ENCODE measurements at regions not wholly inside any gene's neighbourhood (a gene's known extent, or its start where the extent isn't known, plus 50 kb on each side); places are given as distances from the start of the nearest gene placed in this dataset.

GRCh38 chr14:101137234-101137633, 233.7 kb upstream of the RTL1 start:
- DNase-seq (ENCODE audit: low spot score) (no peak), FAIRE-seq (no peak), ATAC-seq (no peak)
- Histone ChIP-seq H2AFZ (ENCODE audit: low read length) (no peak overlapping the region), H3K4me2 (ENCODE audit: low read depth, low read length) (no peak overlapping the region), H3K4me1 (ENCODE audit: insufficient read depth, low read length) (no peaks in the 10 kb centered on the region), H3K27me3 (ENCODE audit: control insufficient read depth in 1 of 2, insufficient read depth in 2 of 2, low read length in 2 of 2) (peaks cover 7 to 29% of the 10 kb centered on the region in 2 experiments; a peak in 4 of 5 replicates), H3K36me3 (replicated peaks in 1 of 2; ENCODE audit: control insufficient read depth in 1 of 2, insufficient read depth in 2 of 2, low read length in 2 of 2) (no peaks in the 10 kb centered on the region), H3K9me3 (ENCODE audit: low read length) (peaks cover 10% of the 10 kb centered on the region), H4K20me1 (ENCODE audit: insufficient read depth, low read length) (no peaks in the 10 kb centered on the region), H3K9ac (ENCODE audit: insufficient read depth, low read depth, low read length) (no peak overlapping the region), H3K4me3 (replicated peaks in 1 of 3; ENCODE audit: insufficient read depth in 1 of 3, low read depth in 2 of 3, low read length in 3 of 3) (no peak overlapping the region), H3K27ac (ENCODE audit: extremely low read length, insufficient read depth, low read length) (no peak overlapping the region), H3K79me2 (ENCODE audit: insufficient read depth, low read length) (no peaks in the 10 kb centered on the region)
- BruUV-seq (replicated peaks) = no TSS peak
- ChIA-PET POLR2A (no interaction called here), CTCF (ENCODE audit: low intra/inter-chr PET ratio, low total read pairs) (no interaction called here)
- TF ChIP-seq KDM4B (CRISPR knock-in tag; IDR thresholded peaks at IDR 0.05) = no peak
- TF ChIP-seq KDM2A (CRISPR knock-in tag; IDR thresholded peaks at IDR 0.05; ENCODE audit: borderline replicate concordance, low read depth) = no peak
- no peak for TF ChIP-seq SNRNP70 (IDR thresholded peaks at IDR 0.05; ENCODE audit: low read depth, low read length)
- no peak for TF ChIP-seq ZNF567 (CRISPR knock-in tag; IDR thresholded peaks at IDR 0.05; ENCODE audit: borderline replicate concordance)
- TF ChIP-seq SRSF4 (IDR thresholded peaks at IDR 0.05; ENCODE audit: low read depth, low read length, poor library complexity, severe bottlenecking) = no peak
- TF ChIP-seq ZSCAN25 (CRISPR knock-in tag; IDR thresholded peaks at IDR 0.05) = no peak
- 20% methylated on average over 5 of the region's 7 CpGs for WGBS (ENCODE audit: low lambda C conversion rate)
- in situ Hi-C loops (cut with HindIII; ENCODE audit: extremely low pct_ligation_motif_present, low pct_unique_long_range_greater_than_20kb) = no loop called here
- intact Hi-C loops (cut with micrococcal nuclease; ENCODE audit: unreplicated experiment) = no loop called here

GRCh38 chr14:101147848-101148247, 244.3 kb upstream of the RTL1 start:
- no peak overlapping the region for H3K27ac ChIP-seq (ENCODE audit: extremely low read length, insufficient read depth, low read length)
- no peak overlapping the region for H3K4me3 ChIP-seq (replicated peaks in 1 of 3; ENCODE audit: insufficient read depth in 1 of 3, low read depth in 2 of 3, low read length in 3 of 3)
- CTCF ChIA-PET (ENCODE audit: low intra/inter-chr PET ratio, low total read pairs) = no interaction called here
- WGBS (ENCODE audit: low lambda C conversion rate) = 0% methylated on average over 2 of the region's 2 CpGs
- H3K27me3 ChIP-seq (ENCODE audit: control insufficient read depth in 1 of 2, insufficient read depth in 2 of 2, low read length in 2 of 2) = peaks cover 0 to 25% of the 10 kb centered on the region in 2 experiments; a peak in 2 of 5 replicates
- FAIRE-seq (no peak), DNase-seq (ENCODE audit: low spot score) (no peak), ATAC-seq (no peak)
- no peaks in the 10 kb centered on the region for H3K79me2 ChIP-seq (ENCODE audit: insufficient read depth, low read length)
- H3K9ac ChIP-seq (ENCODE audit: insufficient read depth, low read depth, low read length) = no peak overlapping the region
- peaks cover 10% of the 10 kb centered on the region; the same call in 1 of the 2 replicates for H3K4me1 ChIP-seq (ENCODE audit: insufficient read depth, low read length)
- POLR2A ChIA-PET = no interaction called here
- H2AFZ ChIP-seq (ENCODE audit: low read length) = no peak overlapping the region
- in situ Hi-C loops (cut with HindIII; ENCODE audit: extremely low pct_ligation_motif_present, low pct_unique_long_range_greater_than_20kb) = no loop called here
- no peaks in the 10 kb centered on the region for H3K36me3 ChIP-seq (replicated peaks in 1 of 2; ENCODE audit: control insufficient read depth in 1 of 2, insufficient read depth in 2 of 2, low read length in 2 of 2)
- intact Hi-C loops (cut with micrococcal nuclease; ENCODE audit: unreplicated experiment) = no loop called here
- BruUV-seq (replicated peaks) = no TSS peak
- H3K4me2 ChIP-seq (ENCODE audit: low read depth, low read length) = no peak overlapping the region
- no peaks in the 10 kb centered on the region for H4K20me1 ChIP-seq (ENCODE audit: insufficient read depth, low read length)
- H3K9me3 ChIP-seq (ENCODE audit: low read length) = no peaks in the 10 kb centered on the region
- TF ChIP-seq CREB3 (CRISPR knock-in tag; IDR thresholded peaks at IDR 0.05) = no peak
- TF ChIP-seq BCL6 (CRISPR knock-in tag; IDR thresholded peaks at IDR 0.05) = no peak
- no peak for TF ChIP-seq ZNF850 (CRISPR knock-in tag; conservative IDR thresholded peaks at IDR 0.05)
- no peak for TF ChIP-seq PAX8 (CRISPR knock-in tag; IDR thresholded peaks at IDR 0.05; ENCODE audit: borderline replicate concordance)
- TF ChIP-seq SMARCC2 (IDR thresholded peaks at IDR 0.05) = no peak
- TF ChIP-seq SIX4 (CRISPR knock-in tag; IDR thresholded peaks at IDR 0.05) = no peak
- TF ChIP-seq PATZ1 (CRISPR knock-in tag; IDR thresholded peaks at IDR 0.05) = no peak
- no peak for TF ChIP-seq HNRNPUL1 (IDR thresholded peaks at IDR 0.05; ENCODE audit: low read depth, low read length)
- TF ChIP-seq SKIL (CRISPR knock-in tag; IDR thresholded peaks at IDR 0.05; ENCODE audit: borderline replicate concordance) = no peak
- no peak for TF ChIP-seq ZFP41 (CRISPR knock-in tag; IDR thresholded peaks at IDR 0.05; ENCODE audit: borderline replicate concordance)
